H1 (cell line): ENCODE measurements at regions not wholly inside any gene's neighbourhood (a gene's known extent, or its start where the extent isn't known, plus 50 kb on each side); places are given as distances from the start of the nearest gene placed in this dataset.

Experiments
- CBX5 ChIP-seq: fragments of 300-800, 300-1000 bp; sonication (generic); IDR thresholded peaks from 2 replicates; pipeline ENCODE4 v1.7.1; 2016; ENCODE audit warnings: antibody characterized with exemption, low read length, low read depth

GRCh38 chr2:8235419-8235818 is 446.4 kb upstream of the ID2 start (continued):
- no peak for TF ChIP-seq CBX5
